ENCODE measurements at regions not wholly inside any gene's neighbourhood (a gene's known extent, or its start where the extent isn't known, plus 50 kb on each side); places are given as distances from the start of the nearest gene placed in this dataset.

DNA sequence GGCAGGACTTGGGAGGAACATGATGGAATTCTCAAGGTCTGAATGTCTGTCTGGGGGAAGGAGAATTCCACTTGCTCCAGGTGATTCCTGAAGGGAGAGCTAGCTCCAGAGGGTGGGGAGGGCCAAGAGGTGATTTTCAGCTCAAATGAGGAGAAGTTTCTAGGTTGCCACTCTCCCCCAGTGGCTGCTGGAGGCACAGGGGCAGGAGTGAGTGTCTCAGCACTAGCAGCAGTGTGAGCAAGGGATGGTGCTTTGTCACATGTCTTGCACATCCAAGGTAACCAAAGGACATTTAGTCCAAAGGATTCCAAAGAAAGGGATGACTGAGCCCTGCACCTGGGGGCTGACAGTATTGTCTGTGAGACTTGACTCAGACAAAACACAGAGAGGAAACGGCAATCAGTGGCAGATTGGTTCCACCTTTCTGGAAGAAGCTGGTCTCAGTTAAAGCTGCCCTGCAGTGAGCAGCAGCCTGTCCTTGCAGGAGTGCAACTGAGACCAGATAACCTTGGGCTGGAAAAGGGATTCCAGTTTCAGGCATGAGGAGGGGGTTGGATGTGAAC is 51.2 kb upstream of the PCBD1 start:
- Mint-ChIP-seq H3K36me3 (ENCODE audit: low read depth) (no peaks in the 10 kb centered on the region), H3K27ac (no peak overlapping the region), H3K4me3 (no peak overlapping the region), H3K27me3 (ENCODE audit: low read depth, poor library complexity) (peaks cover 17% of the 10 kb centered on the region), H3K4me1 (peaks cover 40% of the 10 kb centered on the region), H3K9me3 (no peaks in the 10 kb centered on the region)
- TF ChIP-seq, protein P1, sequence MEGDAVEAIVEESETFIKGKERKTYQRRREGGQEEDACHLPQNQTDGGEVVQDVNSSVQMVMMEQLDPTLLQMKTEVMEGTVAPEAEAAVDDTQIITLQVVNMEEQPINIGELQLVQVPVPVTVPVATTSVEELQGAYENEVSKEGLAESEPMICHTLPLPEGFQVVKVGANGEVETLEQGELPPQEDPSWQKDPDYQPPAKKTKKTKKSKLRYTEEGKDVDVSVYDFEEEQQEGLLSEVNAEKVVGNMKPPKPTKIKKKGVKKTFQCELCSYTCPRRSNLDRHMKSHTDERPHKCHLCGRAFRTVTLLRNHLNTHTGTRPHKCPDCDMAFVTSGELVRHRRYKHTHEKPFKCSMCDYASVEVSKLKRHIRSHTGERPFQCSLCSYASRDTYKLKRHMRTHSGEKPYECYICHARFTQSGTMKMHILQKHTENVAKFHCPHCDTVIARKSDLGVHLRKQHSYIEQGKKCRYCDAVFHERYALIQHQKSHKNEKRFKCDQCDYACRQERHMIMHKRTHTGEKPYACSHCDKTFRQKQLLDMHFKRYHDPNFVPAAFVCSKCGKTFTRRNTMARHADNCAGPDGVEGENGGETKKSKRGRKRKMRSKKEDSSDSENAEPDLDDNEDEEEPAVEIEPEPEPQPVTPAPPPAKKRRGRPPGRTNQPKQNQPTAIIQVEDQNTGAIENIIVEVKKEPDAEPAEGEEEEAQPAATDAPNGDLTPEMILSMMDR (IDR thresholded peaks at IDR 0.05), result no peak
- DNase-seq, result no peak

DNA sequence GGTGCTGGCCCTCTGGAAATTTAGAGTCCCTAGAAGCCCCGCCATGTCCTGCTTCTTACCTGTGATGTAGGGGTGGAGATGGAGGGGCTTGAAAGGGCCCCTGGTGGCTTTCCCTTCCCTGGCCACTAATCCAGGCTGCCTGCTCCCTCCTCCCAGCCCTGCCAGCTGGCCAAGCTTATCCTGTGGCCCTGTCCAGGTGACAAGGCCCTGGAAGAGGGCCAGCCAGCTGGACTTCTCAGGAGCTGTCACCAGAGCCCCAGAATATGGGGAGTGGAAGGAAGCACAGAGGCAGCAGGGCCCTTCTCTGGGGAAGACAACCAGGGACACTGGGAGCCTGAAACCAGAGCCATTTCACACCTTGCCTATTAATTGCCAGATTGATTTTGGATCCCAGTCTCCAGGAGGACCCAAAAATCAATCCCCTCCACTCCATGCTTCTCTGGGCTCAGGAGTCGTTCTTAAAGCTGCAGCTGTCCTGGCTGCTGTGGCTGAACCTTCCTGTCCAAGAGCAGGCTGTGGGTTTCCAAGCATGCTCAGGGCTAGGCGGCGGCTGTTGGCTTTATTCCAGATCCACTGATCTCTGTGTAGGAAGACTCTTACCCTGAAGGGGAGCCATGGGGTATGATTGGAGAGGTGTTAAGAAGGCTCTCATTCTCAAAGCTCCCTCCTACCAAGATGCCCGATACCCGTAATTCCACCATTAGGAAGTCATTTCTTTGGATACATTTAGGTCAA is 52.6 kb upstream of the PCBD1 start:
- no peak for DNase-seq
- H3K27me3 Mint-ChIP-seq (ENCODE audit: low read depth, poor library complexity), result peaks cover 19% of the 10 kb centered on the region
- H3K9me3 Mint-ChIP-seq, result no peaks in the 10 kb centered on the region
- H3K36me3 Mint-ChIP-seq (ENCODE audit: low read depth), result no peaks in the 10 kb centered on the region
- no peak overlapping the region for H3K4me3 Mint-ChIP-seq
- peaks cover 35% of the 10 kb centered on the region for H3K4me1 Mint-ChIP-seq
- H3K27ac Mint-ChIP-seq, result no peak overlapping the region
- TF ChIP-seq, protein P1 (IDR thresholded peaks at IDR 0.05), result no peak

DNA sequence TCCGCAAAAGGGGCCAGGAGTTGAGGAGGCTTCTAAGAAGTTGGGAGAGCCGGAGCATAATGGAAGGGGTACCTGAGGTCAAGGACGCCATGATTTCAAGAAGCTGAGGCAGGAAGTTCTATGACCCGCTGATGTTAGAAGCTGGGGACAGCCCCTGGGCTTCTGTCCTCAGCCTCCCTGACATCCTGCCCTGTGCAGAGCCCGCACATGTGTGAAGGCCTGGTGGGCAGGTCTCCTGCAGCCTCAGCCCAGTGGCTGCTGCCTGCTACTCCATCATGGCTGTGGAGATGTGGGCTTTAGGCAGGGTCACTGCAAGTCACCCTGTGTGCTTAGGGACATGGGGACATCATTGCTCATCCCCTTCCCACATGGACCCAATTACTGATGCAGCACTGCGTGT is 53.8 kb upstream of the PCBD1 start:
- TF ChIP-seq, protein P1 (IDR thresholded peaks at IDR 0.05), result no peak
- Mint-ChIP-seq H3K9me3 (no peaks in the 10 kb centered on the region), H3K4me3 (no peak overlapping the region), H3K27me3 (ENCODE audit: low read depth, poor library complexity) (peaks cover 19% of the 10 kb centered on the region), H3K36me3 (ENCODE audit: low read depth) (no peaks in the 10 kb centered on the region), H3K27ac (no peak overlapping the region), H3K4me1 (peaks cover 28% of the 10 kb centered on the region)
- no peak for DNase-seq

DNA sequence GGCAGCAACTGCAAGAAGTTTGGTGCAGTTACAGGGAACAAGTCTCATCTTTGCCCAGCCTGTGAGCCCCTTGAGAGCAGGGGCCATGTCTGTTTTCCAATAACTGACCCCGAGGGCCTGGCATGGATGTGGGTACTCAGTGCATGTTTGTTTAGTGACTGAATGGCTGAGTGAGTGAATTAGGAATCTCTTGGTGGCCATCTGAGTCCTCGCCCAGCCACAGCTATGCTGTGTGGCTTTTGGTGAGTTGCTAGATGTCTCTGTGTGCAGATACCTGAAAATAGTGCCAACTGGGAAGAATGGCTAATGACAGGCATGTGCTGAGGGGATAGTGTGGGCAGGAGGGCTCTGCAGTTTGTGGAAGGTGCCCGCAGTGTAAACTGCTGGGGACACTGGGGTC is 54.4 kb upstream of the PCBD1 start:
- Mint-ChIP-seq H3K36me3 (ENCODE audit: low read depth) (no peaks in the 10 kb centered on the region), H3K27me3 (ENCODE audit: low read depth, poor library complexity) (peaks cover 17% of the 10 kb centered on the region), H3K4me3 (no peak overlapping the region)

DNA sequence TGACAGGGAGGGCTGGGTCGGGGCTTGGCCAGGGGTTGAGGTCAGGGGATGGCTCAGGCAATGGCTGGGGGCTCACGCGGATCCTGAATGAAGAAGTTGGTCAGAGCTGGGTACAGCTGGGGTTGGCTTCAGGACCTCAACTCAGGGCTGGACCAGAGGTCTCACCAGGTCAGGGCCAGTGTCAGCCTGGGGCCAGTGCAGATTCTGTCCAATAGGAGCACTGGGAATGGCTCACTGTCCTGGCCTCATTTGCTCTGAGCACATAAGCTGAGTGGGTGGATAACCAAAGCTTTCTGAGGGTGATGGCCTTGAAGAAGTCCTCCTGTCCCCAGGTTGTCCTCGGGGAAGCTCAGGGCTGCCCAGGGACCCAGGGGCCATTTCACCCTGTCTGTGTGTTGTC is 54.9 kb upstream of the PCBD1 start:
- no peaks in the 10 kb centered on the region for H3K36me3 Mint-ChIP-seq (ENCODE audit: low read depth)
- no peak for DNase-seq
- no peaks in the 10 kb centered on the region for H3K9me3 Mint-ChIP-seq
- H3K27ac Mint-ChIP-seq, result no peak overlapping the region
- no peak overlapping the region for H3K4me3 Mint-ChIP-seq
- TF ChIP-seq, protein P1 (IDR thresholded peaks at IDR 0.05), result no peak
- peaks cover 13% of the 10 kb centered on the region for H3K27me3 Mint-ChIP-seq (ENCODE audit: low read depth, poor library complexity)
- H3K4me1 Mint-ChIP-seq, result peaks cover 28% of the 10 kb centered on the region

More for the DNA sequence above, 54.4 kb upstream of the PCBD1 start:
- no peak for DNase-seq
- Mint-ChIP-seq H3K27ac (no peak overlapping the region), H3K4me1 (peaks cover 28% of the 10 kb centered on the region), H3K9me3 (no peaks in the 10 kb centered on the region)
- TF ChIP-seq, protein P1 (IDR thresholded peaks at IDR 0.05), result no peak

All from nephron progenitor cell (in vitro differentiated cells).